GM23338 (cell line): ENCODE measurements at regions not wholly inside any gene's neighbourhood (a gene's known extent, or its start where the extent isn't known, plus 50 kb on each side); places are given as distances from the start of the nearest gene placed in this dataset.

ENCODE experiments used
- ATAC-seq: fragments of 200-7000 bp; cut with Tn5 transposase; 3 replicates; pipeline ENCODE4 v1.9.1; 2020
- DNase-seq: peaks from one replicate; pipeline ENCODE4 v3.0.0-alpha.2; 2015; ENCODE audit warnings: low spot score
- H2AFZ ChIP-seq: fragments of 200-600 bp; sonication (generic); 2 replicates; pipeline ENCODE4 v1.8.0; 2016; ENCODE audit warnings: antibody characterized with exemption, mild to moderate bottlenecking, moderate library complexity
- H3F3A ChIP-seq: fragments of 200-600 bp; sonication (generic); replicated peaks from 2 replicates; pipeline ENCODE4 v1.8.0; 2017; ENCODE audit warnings: antibody characterized with exemption, mixed run types, low read depth
- H3K27ac ChIP-seq: fragments of 200-600 bp; sonication (generic); 2 replicates; pipeline ENCODE4 v1.6.1; 2016; ENCODE audit warnings: low read depth
- H3K27me3 ChIP-seq: fragments of 200-600 bp; sonication (generic); 2 replicates; pipeline ENCODE4 v1.8.0; 2016; ENCODE audit warnings: mild to moderate bottlenecking, mixed run types, moderate library complexity; ENCODE audit not compliant: insufficient read depth
- H3K36me3 ChIP-seq: fragments of 200-600 bp; sonication (generic); 2 replicates; pipeline ENCODE4 v1.8.0; 2016; ENCODE audit warnings: mild to moderate bottlenecking; ENCODE audit not compliant: insufficient read depth
- H3K4me1 ChIP-seq: fragments of 200-600 bp; sonication (generic); 2 replicates; pipeline ENCODE4 v1.8.0; 2016; ENCODE audit warnings: mild to moderate bottlenecking, moderate library complexity; ENCODE audit not compliant: insufficient read depth
- H3K4me2 ChIP-seq: fragments of 200-600 bp; sonication (generic); 2 replicates; pipeline ENCODE4 v1.7.1; 2017; ENCODE audit warnings: mixed run types
- H3K4me3 ChIP-seq: fragments of 200-600 bp; sonication (generic); 2 replicates; pipeline ENCODE4 v1.6.1; 2016; ENCODE audit warnings: mixed run types
- H3K79me2 ChIP-seq: fragments of 200-600 bp; sonication (generic); replicated peaks from 2 replicates; pipeline ENCODE4 v1.8.0; 2017; ENCODE audit warnings: mild to moderate bottlenecking; ENCODE audit not compliant: insufficient read depth
- H3K9me2 ChIP-seq: fragments of 200-600 bp; sonication (generic); 2 replicates; pipeline ENCODE4 v1.8.0; 2017; ENCODE audit not compliant: insufficient read depth
- H4K20me1 ChIP-seq: fragments of 200-600 bp; sonication (generic); replicated peaks from 2 replicates; pipeline ENCODE4 v1.8.0; 2017; ENCODE audit warnings: mild to moderate bottlenecking; ENCODE audit not compliant: insufficient read depth
- H3K27ac Mint-ChIP-seq: 2 replicates; pipeline ENCODE4 v1.8.0; 2020; ENCODE audit warnings: inconsistent platforms, mild to moderate bottlenecking, moderate library complexity, mixed read lengths
- H3K27me3 Mint-ChIP-seq: 3 replicates; pipeline ENCODE4 v1.8.0; 2022; ENCODE audit warnings: low read depth, mild to moderate bottlenecking, moderate library complexity, mixed read lengths, inconsistent platforms; ENCODE audit not compliant: insufficient read depth, poor library complexity
- H3K36me3 Mint-ChIP-seq: 3 replicates; pipeline ENCODE4 v1.8.0; 2021; ENCODE audit warnings: low read depth, mild to moderate bottlenecking, inconsistent platforms, moderate library complexity, mixed read lengths
- H3K4me1 Mint-ChIP-seq: 3 replicates; pipeline ENCODE4 v1.8.0; 2020; ENCODE audit warnings: mild to moderate bottlenecking, inconsistent platforms, mixed read lengths
- H3K4me3 Mint-ChIP-seq: 3 replicates; pipeline ENCODE4 v1.8.0; 2021; ENCODE audit warnings: moderate library complexity, mild to moderate bottlenecking, inconsistent platforms, mixed read lengths
- H3K9me3 Mint-ChIP-seq: 3 replicates; pipeline ENCODE4 v1.8.0; 2020; ENCODE audit warnings: moderate library complexity, mild to moderate bottlenecking, inconsistent platforms, mixed read lengths
- CREB1 ChIP-seq: fragments of 250-450 bp; sonication (Bioruptor Pico); IDR thresholded peaks from 2 replicates; pipeline ENCODE4 v1.5.0; 2020; ENCODE audit warnings: low read depth, mild to moderate bottlenecking, moderate library complexity
- EZH2 ChIP-seq: fragments of 200-600 bp; sonication (generic); IDR thresholded peaks from one replicate; pipeline ENCODE4 v1.8.0; 2017; ENCODE audit warnings: antibody characterized with exemption, mild to moderate bottlenecking, low read depth; ENCODE audit not compliant: unreplicated experiment
- EZH2phosphoT487 ChIP-seq: fragments of 200-600 bp; sonication (generic); IDR thresholded peaks from one replicate; pipeline ENCODE4 v1.8.1; 2018; ENCODE audit warnings: antibody characterized with exemption; ENCODE audit not compliant: unreplicated experiment
- JUNB ChIP-seq: IDR thresholded peaks from one replicate; pipeline ENCODE4 v1.6.1; 2016; ENCODE audit warnings: antibody characterized with exemption; ENCODE audit not compliant: unreplicated experiment
- NANOG ChIP-seq: IDR thresholded peaks from 2 replicates; pipeline ENCODE4 v1.6.1; 2016; ENCODE audit warnings: antibody characterized with exemption, borderline replicate concordance
- POLR2AphosphoS5 ChIP-seq: IDR thresholded peaks from 2 replicates; pipeline ENCODE4 v1.6.1; 2016; ENCODE audit warnings: antibody characterized with exemption, low read depth
- STAT1 ChIP-seq: IDR thresholded peaks from one replicate; pipeline ENCODE4 v1.6.1; 2016; ENCODE audit warnings: antibody characterized with exemption; ENCODE audit not compliant: unreplicated experiment
- ZNF114 ChIP-seq: fragments of 250-450 bp; sonication (Bioruptor Pico); IDR thresholded peaks from 2 replicates; pipeline ENCODE4 v1.5.0; 2020; ENCODE audit warnings: mild to moderate bottlenecking, moderate library complexity
- ZNF331 ChIP-seq: fragments of 250-450 bp; sonication (Bioruptor Pico); IDR thresholded peaks from 2 replicates; pipeline ENCODE4 v1.5.0; 2020; ENCODE audit warnings: low read depth, mild to moderate bottlenecking, moderate library complexity
- TF ChIP-seq, protein P1 (sequence below): IDR thresholded peaks from one replicate; pipeline ENCODE4 v1.6.1; 2018; ENCODE audit warnings: antibody characterized with exemption; ENCODE audit not compliant: unreplicated experiment
- TF ChIP-seq, protein P2 (sequence below): fragments of 250-450 bp; sonication (Bioruptor Pico); IDR thresholded peaks from 2 replicates; pipeline ENCODE4 v1.5.0; 2020; ENCODE audit warnings: mild to moderate bottlenecking, moderate library complexity
- TF ChIP-seq, protein P3 (sequence below): IDR thresholded peaks from 2 replicates; pipeline ENCODE4 v1.6.1; 2016; ENCODE audit warnings: antibody characterized with exemption
- TF ChIP-seq, protein P4 (sequence below), 2 experiments: fragments of 200-600 bp in 1 of 2; sonication (generic) in 1 of 2; conservative IDR thresholded peaks; 2 replicates each; pipeline versions ENCODE4 v1.5.1 to v1.6.1; 2016 to 2017; ENCODE audit warnings: antibody characterized with exemption in 2 of 2, low read depth in 2 of 2, mild to moderate bottlenecking in 2 of 2, moderate library complexity in 1 of 2

DNA sequence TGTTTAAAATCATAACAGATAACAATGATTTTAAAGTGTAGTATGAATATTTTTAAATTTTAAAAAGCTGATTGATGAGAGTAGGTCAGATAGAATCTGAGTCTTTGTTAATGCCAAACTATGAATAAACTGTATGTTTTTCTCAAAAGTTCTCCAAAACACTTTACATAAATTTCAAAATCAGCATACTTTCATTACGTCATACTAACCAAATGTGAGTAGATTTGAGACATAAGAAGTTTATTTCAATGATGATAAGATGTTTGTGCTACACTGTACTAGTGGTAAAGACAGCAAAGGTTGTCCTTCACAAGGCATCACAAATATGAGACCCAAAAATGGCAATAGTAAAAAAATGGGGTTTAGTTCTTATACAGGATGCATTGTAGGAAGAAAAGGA is 1342.9 kb downstream of the SI start:
- no peak overlapping the region for H2AFZ ChIP-seq
- H3K27ac Mint-ChIP-seq: no peak overlapping the region
- H3F3A ChIP-seq: no peaks in the 10 kb centered on the region
- TF ChIP-seq POLR2AphosphoS5 (no peak), JUNB (no peak), ZNF114 (CRISPR knock-in tag) (no peak), NANOG (no peak), EZH2phosphoT487 (no peak), EZH2 (no peak), ZNF331 (CRISPR knock-in tag) (no peak), CREB1 (CRISPR knock-in tag) (no peak), STAT1 (no peak)
- TF ChIP-seq, protein P1, sequence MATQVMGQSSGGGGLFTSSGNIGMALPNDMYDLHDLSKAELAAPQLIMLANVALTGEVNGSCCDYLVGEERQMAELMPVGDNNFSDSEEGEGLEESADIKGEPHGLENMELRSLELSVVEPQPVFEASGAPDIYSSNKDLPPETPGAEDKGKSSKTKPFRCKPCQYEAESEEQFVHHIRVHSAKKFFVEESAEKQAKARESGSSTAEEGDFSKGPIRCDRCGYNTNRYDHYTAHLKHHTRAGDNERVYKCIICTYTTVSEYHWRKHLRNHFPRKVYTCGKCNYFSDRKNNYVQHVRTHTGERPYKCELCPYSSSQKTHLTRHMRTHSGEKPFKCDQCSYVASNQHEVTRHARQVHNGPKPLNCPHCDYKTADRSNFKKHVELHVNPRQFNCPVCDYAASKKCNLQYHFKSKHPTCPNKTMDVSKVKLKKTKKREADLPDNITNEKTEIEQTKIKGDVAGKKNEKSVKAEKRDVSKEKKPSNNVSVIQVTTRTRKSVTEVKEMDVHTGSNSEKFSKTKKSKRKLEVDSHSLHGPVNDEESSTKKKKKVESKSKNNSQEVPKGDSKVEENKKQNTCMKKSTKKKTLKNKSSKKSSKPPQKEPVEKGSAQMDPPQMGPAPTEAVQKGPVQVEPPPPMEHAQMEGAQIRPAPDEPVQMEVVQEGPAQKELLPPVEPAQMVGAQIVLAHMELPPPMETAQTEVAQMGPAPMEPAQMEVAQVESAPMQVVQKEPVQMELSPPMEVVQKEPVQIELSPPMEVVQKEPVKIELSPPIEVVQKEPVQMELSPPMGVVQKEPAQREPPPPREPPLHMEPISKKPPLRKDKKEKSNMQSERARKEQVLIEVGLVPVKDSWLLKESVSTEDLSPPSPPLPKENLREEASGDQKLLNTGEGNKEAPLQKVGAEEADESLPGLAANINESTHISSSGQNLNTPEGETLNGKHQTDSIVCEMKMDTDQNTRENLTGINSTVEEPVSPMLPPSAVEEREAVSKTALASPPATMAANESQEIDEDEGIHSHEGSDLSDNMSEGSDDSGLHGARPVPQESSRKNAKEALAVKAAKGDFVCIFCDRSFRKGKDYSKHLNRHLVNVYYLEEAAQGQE: no peak
- TF ChIP-seq, protein P2, sequence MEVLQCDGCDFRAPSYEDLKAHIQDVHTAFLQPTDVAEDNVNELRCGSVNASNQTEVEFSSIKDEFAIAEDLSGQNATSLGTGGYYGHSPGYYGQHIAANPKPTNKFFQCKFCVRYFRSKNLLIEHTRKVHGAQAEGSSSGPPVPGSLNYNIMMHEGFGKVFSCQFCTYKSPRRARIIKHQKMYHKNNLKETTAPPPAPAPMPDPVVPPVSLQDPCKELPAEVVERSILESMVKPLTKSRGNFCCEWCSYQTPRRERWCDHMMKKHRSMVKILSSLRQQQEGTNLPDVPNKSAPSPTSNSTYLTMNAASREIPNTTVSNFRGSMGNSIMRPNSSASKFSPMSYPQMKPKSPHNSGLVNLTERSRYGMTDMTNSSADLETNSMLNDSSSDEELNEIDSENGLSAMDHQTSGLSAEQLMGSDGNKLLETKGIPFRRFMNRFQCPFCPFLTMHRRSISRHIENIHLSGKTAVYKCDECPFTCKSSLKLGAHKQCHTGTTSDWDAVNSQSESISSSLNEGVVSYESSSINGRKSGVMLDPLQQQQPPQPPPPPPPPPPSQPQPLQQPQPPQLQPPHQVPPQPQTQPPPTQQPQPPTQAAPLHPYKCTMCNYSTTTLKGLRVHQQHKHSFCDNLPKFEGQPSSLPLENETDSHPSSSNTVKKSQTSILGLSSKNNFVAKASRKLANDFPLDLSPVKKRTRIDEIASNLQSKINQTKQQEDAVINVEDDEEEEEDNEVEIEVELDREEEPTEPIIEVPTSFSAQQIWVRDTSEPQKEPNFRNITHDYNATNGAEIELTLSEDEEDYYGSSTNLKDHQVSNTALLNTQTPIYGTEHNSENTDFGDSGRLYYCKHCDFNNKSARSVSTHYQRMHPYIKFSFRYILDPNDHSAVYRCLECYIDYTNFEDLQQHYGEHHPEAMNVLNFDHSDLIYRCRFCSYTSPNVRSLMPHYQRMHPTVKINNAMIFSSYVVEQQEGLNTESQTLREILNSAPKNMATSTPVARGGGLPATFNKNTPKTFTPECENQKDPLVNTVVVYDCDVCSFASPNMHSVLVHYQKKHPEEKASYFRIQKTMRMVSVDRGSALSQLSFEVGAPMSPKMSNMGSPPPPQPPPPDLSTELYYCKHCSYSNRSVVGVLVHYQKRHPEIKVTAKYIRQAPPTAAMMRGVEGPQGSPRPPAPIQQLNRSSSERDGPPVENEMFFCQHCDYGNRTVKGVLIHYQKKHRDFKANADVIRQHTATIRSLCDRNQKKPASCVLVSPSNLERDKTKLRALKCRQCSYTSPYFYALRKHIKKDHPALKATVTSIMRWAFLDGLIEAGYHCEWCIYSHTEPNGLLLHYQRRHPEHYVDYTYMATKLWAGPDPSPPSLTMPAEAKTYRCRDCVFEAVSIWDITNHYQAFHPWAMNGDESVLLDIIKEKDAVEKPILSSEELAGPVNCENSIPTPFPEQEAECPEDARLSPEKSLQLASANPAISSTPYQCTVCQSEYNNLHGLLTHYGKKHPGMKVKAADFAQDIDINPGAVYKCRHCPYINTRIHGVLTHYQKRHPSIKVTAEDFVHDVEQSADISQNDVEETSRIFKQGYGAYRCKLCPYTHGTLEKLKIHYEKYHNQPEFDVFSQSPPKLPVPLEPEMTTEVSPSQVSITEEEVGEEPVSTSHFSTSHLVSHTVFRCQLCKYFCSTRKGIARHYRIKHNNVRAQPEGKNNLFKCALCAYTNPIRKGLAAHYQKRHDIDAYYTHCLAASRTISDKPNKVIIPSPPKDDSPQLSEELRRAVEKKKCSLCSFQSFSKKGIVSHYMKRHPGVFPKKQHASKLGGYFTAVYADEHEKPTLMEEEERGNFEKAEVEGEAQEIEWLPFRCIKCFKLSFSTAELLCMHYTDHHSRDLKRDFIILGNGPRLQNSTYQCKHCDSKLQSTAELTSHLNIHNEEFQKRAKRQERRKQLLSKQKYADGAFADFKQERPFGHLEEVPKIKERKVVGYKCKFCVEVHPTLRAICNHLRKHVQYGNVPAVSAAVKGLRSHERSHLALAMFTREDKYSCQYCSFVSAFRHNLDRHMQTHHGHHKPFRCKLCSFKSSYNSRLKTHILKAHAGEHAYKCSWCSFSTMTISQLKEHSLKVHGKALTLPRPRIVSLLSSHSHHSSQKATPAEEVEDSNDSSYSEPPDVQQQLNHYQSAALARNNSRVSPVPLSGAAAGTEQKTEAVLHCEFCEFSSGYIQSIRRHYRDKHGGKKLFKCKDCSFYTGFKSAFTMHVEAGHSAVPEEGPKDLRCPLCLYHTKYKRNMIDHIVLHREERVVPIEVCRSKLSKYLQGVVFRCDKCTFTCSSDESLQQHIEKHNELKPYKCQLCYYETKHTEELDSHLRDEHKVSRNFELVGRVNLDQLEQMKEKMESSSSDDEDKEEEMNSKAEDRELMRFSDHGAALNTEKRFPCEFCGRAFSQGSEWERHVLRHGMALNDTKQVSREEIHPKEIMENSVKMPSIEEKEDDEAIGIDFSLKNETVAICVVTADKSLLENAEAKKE: no peak
- TF ChIP-seq, protein P3, sequence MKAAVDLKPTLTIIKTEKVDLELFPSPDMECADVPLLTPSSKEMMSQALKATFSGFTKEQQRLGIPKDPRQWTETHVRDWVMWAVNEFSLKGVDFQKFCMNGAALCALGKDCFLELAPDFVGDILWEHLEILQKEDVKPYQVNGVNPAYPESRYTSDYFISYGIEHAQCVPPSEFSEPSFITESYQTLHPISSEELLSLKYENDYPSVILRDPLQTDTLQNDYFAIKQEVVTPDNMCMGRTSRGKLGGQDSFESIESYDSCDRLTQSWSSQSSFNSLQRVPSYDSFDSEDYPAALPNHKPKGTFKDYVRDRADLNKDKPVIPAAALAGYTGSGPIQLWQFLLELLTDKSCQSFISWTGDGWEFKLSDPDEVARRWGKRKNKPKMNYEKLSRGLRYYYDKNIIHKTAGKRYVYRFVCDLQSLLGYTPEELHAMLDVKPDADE: no peak
- TF ChIP-seq, protein P4, sequence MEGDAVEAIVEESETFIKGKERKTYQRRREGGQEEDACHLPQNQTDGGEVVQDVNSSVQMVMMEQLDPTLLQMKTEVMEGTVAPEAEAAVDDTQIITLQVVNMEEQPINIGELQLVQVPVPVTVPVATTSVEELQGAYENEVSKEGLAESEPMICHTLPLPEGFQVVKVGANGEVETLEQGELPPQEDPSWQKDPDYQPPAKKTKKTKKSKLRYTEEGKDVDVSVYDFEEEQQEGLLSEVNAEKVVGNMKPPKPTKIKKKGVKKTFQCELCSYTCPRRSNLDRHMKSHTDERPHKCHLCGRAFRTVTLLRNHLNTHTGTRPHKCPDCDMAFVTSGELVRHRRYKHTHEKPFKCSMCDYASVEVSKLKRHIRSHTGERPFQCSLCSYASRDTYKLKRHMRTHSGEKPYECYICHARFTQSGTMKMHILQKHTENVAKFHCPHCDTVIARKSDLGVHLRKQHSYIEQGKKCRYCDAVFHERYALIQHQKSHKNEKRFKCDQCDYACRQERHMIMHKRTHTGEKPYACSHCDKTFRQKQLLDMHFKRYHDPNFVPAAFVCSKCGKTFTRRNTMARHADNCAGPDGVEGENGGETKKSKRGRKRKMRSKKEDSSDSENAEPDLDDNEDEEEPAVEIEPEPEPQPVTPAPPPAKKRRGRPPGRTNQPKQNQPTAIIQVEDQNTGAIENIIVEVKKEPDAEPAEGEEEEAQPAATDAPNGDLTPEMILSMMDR (conservative IDR thresholded peaks at IDR 0.05; ENCODE audit: low read depth in 2 of 2): no peak
- no peak overlapping the region for H3K4me2 ChIP-seq
- H3K36me3 ChIP-seq: no peaks in the 10 kb centered on the region
- H3K27me3 Mint-ChIP-seq: no peaks in the 10 kb centered on the region
- H3K4me3 ChIP-seq: no peak overlapping the region
- no peaks in the 10 kb centered on the region for H3K4me1 ChIP-seq
- no peaks in the 10 kb centered on the region for H4K20me1 ChIP-seq
- H3K9me2 ChIP-seq: no peaks in the 10 kb centered on the region
- no peak overlapping the region for H3K4me3 Mint-ChIP-seq
- H3K36me3 Mint-ChIP-seq: peaks cover 5% of the 10 kb centered on the region; the same call in 2 of the 3 replicates
- no peak for ATAC-seq
- no peaks in the 10 kb centered on the region for H3K4me1 Mint-ChIP-seq
- no peaks in the 10 kb centered on the region for H3K27me3 ChIP-seq
- H3K9me3 Mint-ChIP-seq: peaks cover 8% of the 10 kb centered on the region; the same call in 2 of the 3 replicates
- no peak overlapping the region for H3K27ac ChIP-seq
- no peaks in the 10 kb centered on the region for H3K79me2 ChIP-seq
- DNase-seq: no peak
